HG02840 (cell line): ENCODE measurements at regions not wholly inside any gene's neighbourhood (a gene's known extent, or its start where the extent isn't known, plus 50 kb on each side); places are given as distances from the start of the nearest gene placed in this dataset.

Source experiments
- ATAC-seq: cut with Tn5 transposase; IDR thresholded peaks from one replicate; pipeline ENCODE4 v1.9.1; 2021; ENCODE audit warnings: mild to moderate bottlenecking, moderate library complexity, moderate number of reproducible peaks; ENCODE audit not compliant: unreplicated experiment, low FRiP score

DNA sequence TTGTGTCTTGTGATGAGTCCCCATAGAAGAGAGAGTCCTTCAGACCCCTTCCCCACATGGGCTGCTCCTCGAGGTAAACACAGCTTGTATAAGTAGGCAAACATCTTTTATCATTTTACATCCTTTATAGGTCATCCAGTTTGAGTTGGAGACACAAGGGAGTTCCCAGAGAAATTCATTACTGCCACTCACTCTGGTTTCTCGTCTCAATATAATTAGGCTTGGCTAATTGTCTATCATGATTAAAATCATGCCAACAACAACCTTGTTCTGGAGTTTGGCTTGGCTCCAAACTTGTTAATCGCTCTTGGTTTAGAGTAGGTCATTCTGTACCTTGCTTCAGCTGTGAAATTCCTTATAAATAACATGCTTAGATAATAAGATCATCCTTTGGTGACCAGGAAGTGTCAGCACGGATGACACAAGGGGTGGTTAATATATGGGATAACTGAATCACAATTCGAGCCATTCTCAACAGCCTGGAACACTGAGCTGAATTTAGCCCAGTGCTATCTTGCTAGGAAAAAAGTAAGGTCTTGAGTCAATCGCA is 70.7 kb upstream of the DAB1 start:
- no peak for ATAC-seq

- no peak for ATAC-seq
These were observed 68.8 kb upstream of the DAB1 start for GRCh38 chr1:57492586-57493226.

GRCh38 chr1:57489358-57490036 is 65.6 kb upstream of the DAB1 start:
- no peak for ATAC-seq

DNA sequence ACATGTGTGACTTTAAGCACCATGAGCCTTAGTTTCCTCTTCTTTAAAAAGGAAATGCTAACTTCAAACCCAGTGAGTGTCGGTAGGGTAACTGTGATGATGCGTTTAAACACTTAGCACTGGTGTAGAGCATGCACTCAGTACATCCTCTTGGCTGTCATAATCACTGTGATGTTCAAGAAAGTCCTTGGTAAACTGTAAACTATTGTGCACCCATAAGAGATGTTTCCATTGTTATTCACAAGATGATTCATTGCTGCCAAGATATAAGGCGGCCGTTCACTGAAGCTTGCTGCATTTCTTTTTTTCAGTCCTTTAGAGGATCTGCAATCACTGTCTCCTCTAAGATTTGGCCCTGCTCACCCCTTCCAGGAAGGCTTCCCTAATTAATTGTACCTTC is 61.8 kb upstream of the DAB1 start:
- no peak for ATAC-seq

DNA sequence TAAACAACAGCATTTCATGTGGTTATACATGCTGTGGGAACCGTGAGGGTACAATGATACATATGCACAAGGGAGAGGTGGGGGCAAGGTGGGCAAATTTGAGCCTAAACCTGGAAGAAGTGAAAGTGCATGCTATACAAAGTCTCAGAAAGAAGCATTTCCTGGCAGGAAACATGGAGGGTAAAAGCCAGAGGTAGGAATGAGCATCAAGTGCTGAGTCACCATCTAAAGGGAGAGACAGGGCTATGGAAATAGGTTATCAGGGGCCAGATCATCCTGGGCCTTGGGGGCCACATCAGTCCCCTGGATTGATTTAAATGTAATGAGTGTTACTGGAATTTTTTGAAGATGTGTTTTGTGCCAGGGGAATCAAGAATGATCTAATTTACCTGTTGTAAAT is 60.1 kb upstream of the DAB1 start:
- ATAC-seq: no peak

GRCh38 chr1:57479471-57479870 is 55.6 kb upstream of the DAB1 start:
- no peak for ATAC-seq

DNA sequence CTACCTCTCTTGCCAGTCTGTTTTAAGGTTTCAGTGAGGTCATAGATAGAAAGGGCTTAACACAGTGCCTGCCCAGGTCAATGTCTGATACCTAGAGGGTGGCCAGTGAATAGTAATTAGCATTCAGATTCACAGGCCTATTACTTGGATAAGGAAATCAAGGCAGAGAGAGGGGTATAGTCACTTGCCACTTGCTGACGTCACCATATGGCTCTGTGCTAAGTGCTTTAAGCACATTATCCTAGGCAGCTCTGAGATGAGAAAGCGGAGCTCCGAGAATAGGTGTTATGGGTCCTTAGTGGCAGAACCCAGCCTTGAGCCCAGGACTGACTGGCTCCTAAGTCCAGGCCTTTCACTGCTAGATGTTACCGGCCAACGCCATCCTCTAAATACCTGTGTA is 51.5 kb upstream of the DAB1 start:
- ATAC-seq: no peak

- no peak for ATAC-seq
These were observed 50.4 kb upstream of the DAB1 start for GRCh38 chr1:57474137-57474750.
